Activated CD8-positive, alpha-beta T cell treated with anti-CD3 and anti-CD28 coated beads, Interleukin-2, amount 10 ng/mL, durations not matched to agents 7 days and 5 days (primary cell): ENCODE measurements at regions not wholly inside any gene's neighbourhood (a gene's known extent, or its start where the extent isn't known, plus 50 kb on each side); places are given as distances from the start of the nearest gene placed in this dataset.
"Not testable (repeated sequence)": the region's sequence is repeated elsewhere in the genome, so short reads cannot be mapped to it uniquely, and the experiment has no call there.

Experiments used
- ATAC-seq: fragments of 150-1000 bp; cut with Tn5 transposase; one replicate; pipeline ENCODE4 v1.10.0; 2021; ENCODE audit warnings: moderate library complexity
- CTCF ChIA-PET: fragments of 350-600 bp; sonication (Branson Sonifier 250); formaldehyde crosslinking; loops from one replicate; lab custom pipeline; 2021; ENCODE audit warnings: antibody characterized with exemption; lab: Charles Lee
- POLR2A ChIA-PET: fragments of 350-600 bp; sonication (Branson Sonifier 250); formaldehyde crosslinking; loops from one replicate; lab custom pipeline; 2021; ENCODE audit warnings: antibody characterized with exemption; lab: Charles Lee
- DNase-seq: peaks from one replicate; pipeline ENCODE4 v3.0.0-alpha.2; 2020
- H3K27ac Mint-ChIP-seq: one replicate; pipeline ENCODE4 v1.8.0; 2021; ENCODE audit warnings: mild to moderate bottlenecking, mixed read lengths
- H3K27me3 Mint-ChIP-seq: one replicate; pipeline ENCODE4 v1.8.0; 2021; ENCODE audit warnings: low read depth, mixed read lengths
- H3K36me3 Mint-ChIP-seq: one replicate; pipeline ENCODE4 v1.8.0; 2021; ENCODE audit warnings: low read depth, mixed read lengths
- H3K4me1 Mint-ChIP-seq: one replicate; pipeline ENCODE4 v1.8.0; 2021; ENCODE audit warnings: low read depth, mixed read lengths
- H3K4me3 Mint-ChIP-seq: one replicate; pipeline ENCODE4 v1.8.0; 2021; ENCODE audit warnings: mild to moderate bottlenecking, mixed read lengths
- H3K9me3 Mint-ChIP-seq: one replicate; pipeline ENCODE4 v1.8.0; 2022; ENCODE audit warnings: mixed read lengths; ENCODE audit not compliant: insufficient read depth

- H3K27ac Mint-ChIP-seq, H3K9me3 Mint-ChIP-seq, ATAC-seq, H3K36me3 Mint-ChIP-seq, H3K4me3 Mint-ChIP-seq, H3K27me3 Mint-ChIP-seq, DNase-seq, H3K4me1 Mint-ChIP-seq, CTCF ChIA-PET, POLR2A ChIA-PET: not testable (repeated sequence)
These were observed 415.4 kb upstream of the CDIN1 start for GRCh38 chr15:36163983-36164382.

- no peaks in the 10 kb centered on the region for H3K4me1 Mint-ChIP-seq
- ATAC-seq (no peak), DNase-seq (no peak)
- no peaks in the 10 kb centered on the region for H3K36me3 Mint-ChIP-seq
- H3K27ac Mint-ChIP-seq = no peak overlapping the region
- H3K9me3 Mint-ChIP-seq = no peaks in the 10 kb centered on the region
- H3K27me3 Mint-ChIP-seq = no peaks in the 10 kb centered on the region
- ChIA-PET CTCF (no interaction called here), POLR2A (no interaction called here)
- no peak overlapping the region for H3K4me3 Mint-ChIP-seq
These were observed 406.5 kb upstream of the CDIN1 start for GRCh38 chr15:36172955-36173354.

DNA sequence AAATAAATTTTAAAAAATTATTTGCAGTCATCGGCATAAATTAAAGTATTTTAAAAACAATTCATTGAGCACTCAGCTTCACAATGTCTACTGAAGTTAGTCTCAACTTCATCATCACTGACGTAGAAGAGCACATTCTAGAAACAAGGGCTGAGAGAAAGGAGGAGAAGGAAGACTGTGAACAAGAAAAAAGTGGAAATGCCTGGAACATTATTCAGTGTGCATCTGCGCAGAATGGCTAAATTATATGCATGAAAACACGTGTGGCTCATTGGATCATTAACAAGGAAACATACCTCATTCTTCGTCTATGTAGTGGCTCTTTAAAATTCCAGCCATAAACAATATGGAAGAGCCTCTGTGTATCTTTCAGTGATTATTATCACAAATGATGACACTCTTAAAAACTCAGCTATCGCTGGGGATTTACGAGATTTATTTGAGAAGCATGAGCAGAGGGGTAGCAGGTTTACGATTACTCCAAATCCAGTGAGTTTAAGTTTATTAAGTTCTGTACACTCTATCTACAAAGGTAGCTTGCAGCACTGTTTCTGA is 404.2 kb upstream of the CDIN1 start:
- no peaks in the 10 kb centered on the region for H3K36me3 Mint-ChIP-seq
- H3K4me3 Mint-ChIP-seq = no peak overlapping the region
- no peak overlapping the region for H3K27ac Mint-ChIP-seq
- H3K9me3 Mint-ChIP-seq = no peaks in the 10 kb centered on the region
- ATAC-seq (no peak), DNase-seq (no peak)
- POLR2A ChIA-PET = no interaction called here
- H3K4me1 Mint-ChIP-seq = no peaks in the 10 kb centered on the region
- CTCF ChIA-PET = no interaction called here
- H3K27me3 Mint-ChIP-seq = no peaks in the 10 kb centered on the region

DNA sequence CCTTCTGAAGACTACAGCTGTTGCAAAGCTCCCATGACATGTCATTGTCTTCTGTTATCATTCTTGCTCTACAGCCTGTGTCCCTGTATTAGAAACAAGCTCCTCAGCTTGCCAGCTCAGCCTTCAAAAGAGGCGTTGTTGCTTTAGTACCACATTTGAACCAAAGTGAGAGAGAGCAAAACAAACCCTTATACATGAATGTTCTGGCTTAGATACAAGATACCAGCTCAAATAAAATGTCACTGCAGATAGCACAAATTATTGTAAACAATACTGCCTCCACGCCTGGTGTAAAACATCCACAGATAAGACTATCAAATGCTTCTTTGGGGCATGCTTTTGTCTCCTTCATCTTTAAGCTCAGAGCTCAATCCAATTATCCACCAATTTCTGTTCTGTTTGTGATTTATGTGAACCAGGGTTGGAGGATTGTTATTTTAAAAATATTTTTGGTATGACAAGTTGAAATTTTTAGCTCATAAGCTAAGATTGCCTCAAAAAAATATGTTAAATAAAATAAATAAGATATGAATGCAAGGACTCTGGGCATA is 403.6 kb upstream of the CDIN1 start:
- no peak overlapping the region for H3K4me3 Mint-ChIP-seq
- CTCF ChIA-PET = no interaction called here
- no peaks in the 10 kb centered on the region for H3K36me3 Mint-ChIP-seq
- H3K27ac Mint-ChIP-seq = no peak overlapping the region
- no peaks in the 10 kb centered on the region for H3K27me3 Mint-ChIP-seq
- ATAC-seq (no peak), DNase-seq (no peak)
- no peaks in the 10 kb centered on the region for H3K4me1 Mint-ChIP-seq
- H3K9me3 Mint-ChIP-seq = no peaks in the 10 kb centered on the region
- POLR2A ChIA-PET = no interaction called here

- Mint-ChIP-seq H3K27me3 (no peaks in the 10 kb centered on the region), H3K4me1 (no peaks in the 10 kb centered on the region), H3K27ac (no peak overlapping the region), H3K4me3 (no peak overlapping the region), H3K36me3 (no peaks in the 10 kb centered on the region), H3K9me3 (no peaks in the 10 kb centered on the region)
- no peak for DNase-seq
- POLR2A ChIA-PET = no interaction called here
- ATAC-seq = no peak
- CTCF ChIA-PET = no interaction called here
These were observed 401.7 kb upstream of the CDIN1 start for GRCh38 chr15:36177590-36178302.

DNA sequence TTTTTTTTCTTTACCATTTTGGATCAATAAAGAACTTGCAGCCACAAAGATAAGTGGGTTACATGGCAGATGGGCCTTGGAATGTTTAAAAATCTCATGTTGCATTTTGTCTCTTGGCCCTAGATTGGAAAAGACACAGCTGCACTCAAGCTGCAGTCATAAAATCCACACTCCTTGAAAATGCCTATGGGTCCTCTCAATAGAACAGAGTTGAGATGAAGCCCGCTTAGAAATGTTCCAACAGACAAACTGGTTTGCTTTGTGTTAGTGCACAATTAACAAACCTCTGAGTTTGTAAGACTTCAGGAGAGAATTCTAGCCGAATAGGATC is 401.2 kb upstream of the CDIN1 start:
- POLR2A ChIA-PET = no interaction called here
- H3K4me1 Mint-ChIP-seq = no peaks in the 10 kb centered on the region

GRCh38 chr15:36183201-36183600 is 396.2 kb upstream of the CDIN1 start:
- ATAC-seq (no peak), DNase-seq (no peak)
- ChIA-PET POLR2A (no interaction called here), CTCF (no interaction called here)
- Mint-ChIP-seq H3K4me3 (no peak overlapping the region), H3K4me1 (no peaks in the 10 kb centered on the region), H3K27me3 (no peaks in the 10 kb centered on the region), H3K27ac (no peak overlapping the region), H3K9me3 (peaks cover 10% of the 10 kb centered on the region), H3K36me3 (no peaks in the 10 kb centered on the region)

More for the DNA sequence above, 401.2 kb upstream of the CDIN1 start:
- no peaks in the 10 kb centered on the region for H3K9me3 Mint-ChIP-seq
- ATAC-seq (no peak), DNase-seq (no peak)
- no peaks in the 10 kb centered on the region for H3K36me3 Mint-ChIP-seq
- H3K27ac Mint-ChIP-seq = no peak overlapping the region
- CTCF ChIA-PET = no interaction called here
- no peak overlapping the region for H3K4me3 Mint-ChIP-seq
- H3K27me3 Mint-ChIP-seq = no peaks in the 10 kb centered on the region

GRCh38 chr15:36185438-36185837 is 394.0 kb upstream of the CDIN1 start:
- DNase-seq (no peak), ATAC-seq (no peak)
- H3K9me3 Mint-ChIP-seq = peaks cover 10% of the 10 kb centered on the region
- H3K4me1 Mint-ChIP-seq = no peaks in the 10 kb centered on the region
- CTCF ChIA-PET = no interaction called here
- H3K27ac Mint-ChIP-seq = no peak overlapping the region
- H3K36me3 Mint-ChIP-seq = no peaks in the 10 kb centered on the region
- POLR2A ChIA-PET = no interaction called here
- no peaks in the 10 kb centered on the region for H3K27me3 Mint-ChIP-seq
- H3K4me3 Mint-ChIP-seq = no peak overlapping the region

DNA sequence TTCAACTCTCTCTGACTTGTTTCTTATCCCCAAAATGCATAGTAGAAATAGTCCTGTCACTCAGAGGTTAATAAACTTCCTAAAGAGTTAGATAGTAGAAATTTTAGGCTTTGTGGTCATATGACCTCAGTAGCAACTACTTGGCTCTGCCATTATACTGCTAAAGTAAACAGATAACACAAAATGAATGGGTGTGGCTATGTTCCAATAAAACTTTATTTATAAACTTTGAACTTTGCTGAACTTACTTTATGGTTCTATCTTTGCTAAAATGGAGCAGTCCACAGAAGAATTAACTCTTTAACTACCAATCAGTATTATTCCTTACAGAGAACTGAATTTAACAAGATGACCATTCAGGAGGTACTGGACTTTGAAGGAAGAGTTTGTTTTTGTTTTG is 393.6 kb upstream of the CDIN1 start:
- Mint-ChIP-seq H3K27me3 (no peaks in the 10 kb centered on the region), H3K9me3 (peaks cover 14% of the 10 kb centered on the region), H3K4me1 (no peaks in the 10 kb centered on the region), H3K36me3 (no peaks in the 10 kb centered on the region), H3K4me3 (no peak overlapping the region), H3K27ac (no peak overlapping the region)
- ChIA-PET POLR2A (no interaction called here), CTCF (no interaction called here)
- ATAC-seq (no peak), DNase-seq (no peak)

DNA sequence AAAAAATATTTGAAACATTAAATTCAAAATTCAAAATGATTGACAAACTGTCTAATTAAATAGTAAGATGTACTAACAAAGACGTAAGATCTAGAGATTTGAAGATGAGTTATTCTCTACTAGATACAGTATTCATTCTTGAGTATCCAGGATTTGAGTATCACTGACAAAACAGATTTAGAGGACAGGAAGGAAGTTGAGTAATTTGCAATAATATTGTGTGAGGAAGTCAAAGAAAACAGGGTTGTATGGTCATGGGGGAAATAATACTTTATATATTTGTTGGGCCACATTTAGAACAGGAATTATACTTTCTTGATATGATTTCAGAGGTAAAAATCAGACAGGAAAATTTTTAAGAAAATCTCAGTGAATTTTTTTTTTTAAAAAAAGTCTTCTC is 393.1 kb upstream of the CDIN1 start:
- no peaks in the 10 kb centered on the region for H3K4me1 Mint-ChIP-seq
- ChIA-PET POLR2A (no interaction called here), CTCF (no interaction called here)
- DNase-seq = no peak
- H3K27ac Mint-ChIP-seq = no peak overlapping the region
- ATAC-seq = no peak
- no peak overlapping the region for H3K4me3 Mint-ChIP-seq
- no peaks in the 10 kb centered on the region for H3K27me3 Mint-ChIP-seq
- peaks cover 16% of the 10 kb centered on the region for H3K9me3 Mint-ChIP-seq
- H3K36me3 Mint-ChIP-seq = no peaks in the 10 kb centered on the region

- ATAC-seq (no peak), DNase-seq (no peak)
- ChIA-PET POLR2A (no interaction called here), CTCF (no interaction called here)
- Mint-ChIP-seq H3K9me3 (peaks cover 9% of the 10 kb centered on the region), H3K27me3 (no peaks in the 10 kb centered on the region), H3K27ac (no peak overlapping the region), H3K36me3 (no peaks in the 10 kb centered on the region), H3K4me1 (no peaks in the 10 kb centered on the region), H3K4me3 (no peak overlapping the region)
These were observed 388.0 kb upstream of the CDIN1 start for GRCh38 chr15:36191459-36191858.

DNA sequence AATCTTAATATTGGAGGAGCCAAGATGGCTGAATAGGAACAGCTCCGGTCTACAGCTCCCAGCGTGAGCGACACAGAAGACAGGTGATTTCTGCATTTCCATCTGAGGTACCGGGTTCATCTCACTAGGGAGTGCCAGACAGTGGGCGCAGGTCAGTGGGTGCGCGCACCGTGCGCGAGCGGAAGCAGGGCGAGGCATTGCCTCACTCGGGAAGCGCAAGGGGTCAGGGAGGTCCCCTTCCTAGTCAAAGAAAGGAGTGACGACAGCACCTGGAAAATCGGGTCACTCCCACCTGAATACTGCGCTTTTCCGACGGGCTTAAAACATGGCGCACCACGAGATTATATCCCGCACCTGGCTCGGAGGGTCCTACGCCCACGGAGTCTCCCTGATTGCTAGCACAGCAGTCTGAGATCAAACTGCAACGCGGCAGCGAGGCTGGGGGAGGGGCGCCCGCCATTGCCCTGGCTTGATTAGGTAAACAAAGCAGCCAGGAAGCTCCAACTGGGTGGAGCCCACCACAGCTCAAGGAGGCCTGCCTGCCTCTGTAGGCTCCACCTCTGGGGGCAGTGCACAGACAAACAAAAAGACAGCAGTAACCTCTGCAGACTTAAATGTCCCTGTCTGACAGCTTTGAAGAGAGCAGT is 383.9 kb upstream of the CDIN1 start:
- POLR2A ChIA-PET, H3K4me3 Mint-ChIP-seq, ATAC-seq, H3K27ac Mint-ChIP-seq, H3K9me3 Mint-ChIP-seq, H3K36me3 Mint-ChIP-seq, H3K27me3 Mint-ChIP-seq, DNase-seq, H3K4me1 Mint-ChIP-seq, CTCF ChIA-PET: not testable (repeated sequence)
